ENCODE measurements at regions not wholly inside any gene's neighbourhood (a gene's known extent, or its start where the extent isn't known, plus 50 kb on each side); places are given as distances from the start of the nearest gene placed in this dataset.
"Not testable (repeated sequence)": the region's sequence is repeated elsewhere in the genome, so short reads cannot be mapped to it uniquely, and the experiment has no call there.

DNA sequence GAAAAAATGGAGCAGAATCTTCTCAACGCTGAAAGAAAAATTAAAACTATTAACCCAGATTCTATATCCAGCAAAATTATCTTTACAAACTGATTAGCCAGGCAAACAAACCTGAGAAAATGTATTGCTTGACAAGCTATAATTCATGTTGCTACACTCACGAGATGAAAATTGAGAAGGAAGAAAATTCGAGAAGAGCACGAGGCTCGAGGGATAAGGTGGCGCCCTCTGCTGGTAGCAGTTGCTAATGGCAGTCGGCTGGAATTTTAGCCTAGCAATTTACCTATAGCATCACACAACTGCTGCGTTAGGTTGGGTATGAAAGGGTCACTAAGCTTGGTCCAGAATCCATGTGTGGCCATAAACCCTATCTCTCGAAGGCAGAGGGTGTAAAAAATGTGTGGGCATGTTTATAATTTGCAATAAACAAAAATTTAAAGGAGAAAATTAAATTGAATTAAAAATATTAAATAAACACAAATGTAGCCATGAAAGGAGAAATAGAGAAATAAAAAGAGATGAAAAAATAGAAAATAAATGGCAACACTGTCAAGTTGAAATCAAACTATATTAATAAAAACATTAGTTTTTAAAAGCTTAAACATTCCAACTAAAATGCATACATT lies 126.6 kb downstream of the PPP4R3C start:
- TF ChIP-seq CTCF (IDR thresholded peaks at IDR 0.05; ENCODE audit: low read depth, low read length, missing control alignments): peak; percentile 35
- no peak overlapping the region for H3K4me3 ChIP-seq (replicated peaks; ENCODE audit: low read depth, low read length)
- peak; percentile 0 for DNase-seq (ENCODE audit: extremely low read depth, low read depth)

DNA sequence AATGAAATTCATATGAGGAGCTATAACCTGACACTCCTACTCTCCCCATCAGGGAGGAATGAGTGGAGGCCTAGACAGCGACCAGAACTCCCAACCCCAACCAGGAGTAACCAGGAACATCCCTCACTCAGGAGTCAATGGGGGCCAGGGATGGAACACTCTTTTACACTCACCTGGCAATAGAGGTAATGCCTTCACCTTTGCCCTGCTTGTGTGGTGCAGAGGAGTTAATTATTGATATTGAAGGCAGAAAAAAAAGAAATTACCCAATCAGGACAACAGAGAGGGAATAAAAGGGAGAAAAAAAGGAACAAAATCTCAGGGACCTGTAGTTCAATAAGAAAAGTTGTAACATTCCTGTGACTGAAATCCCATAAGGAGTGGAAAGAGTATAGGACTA lies 141.5 kb downstream of the PPP4R3C start:
- DNase-seq (ENCODE audit: extremely low read depth, low read depth): no peak
- TF ChIP-seq CTCF (IDR thresholded peaks at IDR 0.05; ENCODE audit: low read depth, low read length, missing control alignments): no peak

GRCh38 chrX:27309406-27309805 lies 153.7 kb downstream of the PPP4R3C start:
- no peak for TF ChIP-seq CTCF (IDR thresholded peaks at IDR 0.05; ENCODE audit: low read depth, low read length, missing control alignments)
- no peak for DNase-seq (ENCODE audit: extremely low read depth, low read depth)
- no peak overlapping the region for H3K4me3 ChIP-seq (replicated peaks; ENCODE audit: low read depth, low read length)

More for the DNA sequence above, 141.5 kb downstream of the PPP4R3C start:
- no peak overlapping the region for H3K4me3 ChIP-seq (replicated peaks; ENCODE audit: low read depth, low read length)

- H3K4me3 ChIP-seq (replicated peaks; ENCODE audit: low read depth, low read length): no peak overlapping the region
- no peak for DNase-seq (ENCODE audit: extremely low read depth, low read depth)
- no peak for TF ChIP-seq CTCF (IDR thresholded peaks at IDR 0.05; ENCODE audit: low read depth, low read length, missing control alignments)
Measured at GRCh38 chrX:27307546-27307945, 155.6 kb downstream of the PPP4R3C start.

GRCh38 chrX:27292552-27292951 lies 170.6 kb downstream of the PPP4R3C start:
- not testable (repeated sequence) for DNase-seq (ENCODE audit: extremely low read depth, low read depth); H3K4me3 ChIP-seq (replicated peaks; ENCODE audit: low read depth, low read length)

- no peak for DNase-seq (ENCODE audit: extremely low read depth, low read depth)
- TF ChIP-seq CTCF (IDR thresholded peaks at IDR 0.05; ENCODE audit: low read depth, low read length, missing control alignments): no peak
- no peak overlapping the region for H3K4me3 ChIP-seq (replicated peaks; ENCODE audit: low read depth, low read length)
Measured at GRCh38 chrX:27276751-27277150, 186.4 kb downstream of the PPP4R3C start.

DNA sequence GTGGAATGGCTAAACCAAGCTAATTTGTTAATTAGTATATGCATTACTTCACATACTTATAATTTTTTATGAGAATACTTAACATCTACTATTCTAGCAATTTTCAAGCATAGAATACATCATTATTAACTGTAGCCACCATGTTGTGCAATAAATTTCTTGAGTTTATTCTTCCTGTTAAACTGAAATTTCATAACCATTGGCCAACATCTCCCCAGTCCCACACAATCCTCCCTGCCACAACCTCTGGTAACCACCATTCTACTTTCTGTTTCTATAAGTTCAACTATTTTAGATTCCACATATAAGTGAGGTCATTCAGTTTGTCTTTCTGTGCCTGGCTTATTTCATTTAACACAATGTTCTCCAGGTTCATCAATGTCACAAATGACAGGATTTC lies 208.5 kb downstream of the PPP4R3C start:
- TF ChIP-seq CTCF (IDR thresholded peaks at IDR 0.05; ENCODE audit: low read depth, low read length, missing control alignments): no peak
- no peak overlapping the region for H3K4me3 ChIP-seq (replicated peaks; ENCODE audit: low read depth, low read length)
- DNase-seq (ENCODE audit: extremely low read depth, low read depth): no peak
